ENCODE measurements at regions not wholly inside any gene's neighbourhood (a gene's known extent, or its start where the extent isn't known, plus 50 kb on each side); places are given as distances from the start of the nearest gene placed in this dataset.

GRCh38 chr6:56715741-56716140 is 73.1 kb upstream of the DST start:
- no peak for DNase-seq (ENCODE audit: low spot score)

- peak; percentile 40 for DNase-seq (ENCODE audit: low spot score)
These were observed 72.3 kb upstream of the DST start for GRCh38 chr6:56714982-56715456.

GRCh38 chr6:56714273-56714672 is 71.6 kb upstream of the DST start:
- no peak for DNase-seq (ENCODE audit: low spot score)

- DNase-seq (ENCODE audit: low spot score) = peak; percentile 63
These were observed 70.6 kb upstream of the DST start for GRCh38 chr6:56713254-56713672.

- no peak for DNase-seq (ENCODE audit: low spot score)
These were observed 68.3 kb upstream of the DST start for GRCh38 chr6:56710967-56711366.

GRCh38 chr6:56709650-56710049 is 67.0 kb upstream of the DST start:
- no peak for DNase-seq (ENCODE audit: low spot score)

- DNase-seq (ENCODE audit: low spot score) = peak; percentile 54
These were observed 66.3 kb upstream of the DST start for GRCh38 chr6:56708810-56709597.

- DNase-seq (ENCODE audit: low spot score) = no peak
These were observed 64.5 kb upstream of the DST start for GRCh38 chr6:56706981-56707726.

GRCh38 chr6:56699066-56699654 is 56.5 kb upstream of the DST start:
- DNase-seq (ENCODE audit: low spot score) = peak; percentile 57

- no peak for DNase-seq (ENCODE audit: low spot score)
These were observed 53.0 kb upstream of the DST start for GRCh38 chr6:56695702-56696101.

- DNase-seq (ENCODE audit: low spot score) = no peak
These were observed 51.3 kb upstream of the DST start for GRCh38 chr6:56694002-56694401.

GRCh38 chr6:56693246-56693607 is 50.5 kb upstream of the DST start:
- peak; percentile 76 for DNase-seq (ENCODE audit: low spot score)

- DNase-seq (ENCODE audit: low spot score) = no peak
These were observed 50.0 kb upstream of the DST start for GRCh38 chr6:56692523-56693245.

Measured in cerebellar cortex (tissue), 1 donor.